Stomach (tissue), 4 donors: ENCODE measurements at regions not wholly inside any gene's neighbourhood (a gene's known extent, or its start where the extent isn't known, plus 50 kb on each side); places are given as distances from the start of the nearest gene placed in this dataset.

Source experiments
- CTCF ChIP-seq, 7 experiments: fragments of 450-650 bp in 4 of 7; fragments of 200-600 bp in 3 of 7; sonication (generic) in 3 of 7; IDR thresholded peaks; one replicate each; pipeline ENCODE4 v1.5.1; 2016 to 2019; ENCODE audit warnings: antibody characterized with exemption in 7 of 7, control low read depth in 2 of 7, mild to moderate bottlenecking in 1 of 7
- POLR2A ChIP-seq, 4 donors: fragments of 450-650 bp; IDR thresholded peaks; one replicate each; pipeline ENCODE4 v1.6.1; 2016; ENCODE audit warnings: antibody characterized with exemption in 4 of 4, control low read depth in 2 of 4, mild to moderate bottlenecking in 1 of 4, moderate library complexity in 1 of 4
- POLR2AphosphoS5 ChIP-seq, 3 donors: sonication (generic); formaldehyde crosslinking; IDR thresholded peaks; one replicate each; pipeline ENCODE4 v1.6.1; 2016; ENCODE audit warnings: antibody characterized with exemption in 3 of 3

GRCh38 chr13:67351909-67352308 lies 121.8 kb upstream of the PCDH9 start:
- no peak for TF ChIP-seq CTCF (IDR thresholded peaks at IDR 0.05)
- TF ChIP-seq POLR2AphosphoS5 (IDR thresholded peaks at IDR 0.05) = no peak
- TF ChIP-seq POLR2A (IDR thresholded peaks at IDR 0.05) = no peak
